MM.1S (cell line): ENCODE measurements at regions not wholly inside any gene's neighbourhood (a gene's known extent, or its start where the extent isn't known, plus 50 kb on each side); places are given as distances from the start of the nearest gene placed in this dataset.
"Not testable (repeated sequence)": the region's sequence is repeated elsewhere in the genome, so short reads cannot be mapped to it uniquely, and the experiment has no call there.

ENCODE experiments used
- DNase-seq: peaks from one replicate; pipeline ENCODE4 v3.0.0-alpha.2; 2015
- H2AFZ ChIP-seq: fragments of 300-600 bp; sonication (generic); 2 replicates; pipeline ENCODE4 v1.6.0; 2016; ENCODE audit warnings: antibody characterized with exemption, low read length
- H3F3A ChIP-seq: fragments of 300-600 bp; sonication (generic); 2 replicates; pipeline ENCODE4 v1.6.1; 2016; ENCODE audit warnings: mild to moderate bottlenecking, antibody characterized with exemption, low read length, moderate library complexity, mixed read lengths; ENCODE audit not compliant: insufficient read depth
- H3K27ac ChIP-seq: fragments of 300-600 bp; sonication (generic); 2 replicates; pipeline ENCODE4 v1.5.1; 2016; ENCODE audit warnings: mild to moderate bottlenecking, low read length
- H3K27me3 ChIP-seq: fragments of 300-600 bp; sonication (generic); replicated peaks from 2 replicates; pipeline ENCODE4 v1.6.0; 2016; ENCODE audit warnings: low read length; ENCODE audit not compliant: insufficient read depth
- H3K36me3 ChIP-seq: fragments of 300-600 bp; sonication (generic); replicated peaks from 2 replicates; pipeline ENCODE4 v1.6.1; 2016; ENCODE audit warnings: mild to moderate bottlenecking, low read length, mixed read lengths; ENCODE audit not compliant: insufficient read depth
- H3K4me1 ChIP-seq: fragments of 300-600 bp; sonication (generic); 2 replicates; pipeline ENCODE4 v1.6.1; 2016; ENCODE audit warnings: low read length, mixed read lengths
- H3K4me2 ChIP-seq: fragments of 300-600 bp; sonication (generic); 2 replicates; pipeline ENCODE4 v1.6.0; 2016; ENCODE audit warnings: low read depth, low read length
- H3K4me3 ChIP-seq: fragments of 300-600 bp; sonication (generic); 2 replicates; pipeline ENCODE4 v1.5.1; 2016; ENCODE audit warnings: low read length, mixed read lengths
- H3K79me2 ChIP-seq: fragments of 300-600 bp; sonication (generic); 2 replicates; pipeline ENCODE4 v1.6.1; 2016; ENCODE audit warnings: mixed run types, low read length, mixed read lengths
- H3K9ac ChIP-seq: fragments of 300-600 bp; sonication (generic); 2 replicates; pipeline ENCODE4 v1.6.1; 2016; ENCODE audit warnings: low read length, mixed read lengths
- H3K9me2 ChIP-seq: fragments of 300-600 bp; sonication (generic); replicated peaks from 2 replicates; pipeline ENCODE4 v1.6.1; 2016; ENCODE audit warnings: mild to moderate bottlenecking, low read length, mixed read lengths; ENCODE audit not compliant: insufficient read depth
- H3K9me3 ChIP-seq: fragments of 300-600 bp; sonication (generic); replicated peaks from 2 replicates; pipeline ENCODE4 v1.6.1; 2016; ENCODE audit warnings: mild to moderate bottlenecking, low read length, mixed read lengths; ENCODE audit not compliant: insufficient read depth
- H4K20me1 ChIP-seq: fragments of 300-600 bp; sonication (generic); 2 replicates; pipeline ENCODE4 v1.6.1; 2016; ENCODE audit warnings: mild to moderate bottlenecking, low read length, moderate library complexity, mixed read lengths; ENCODE audit not compliant: insufficient read depth
- CTCF ChIP-seq: fragments of 300-600 bp; sonication (generic); IDR thresholded peaks from 2 replicates; pipeline ENCODE4 v1.5.1; 2016; ENCODE audit warnings: antibody characterized with exemption, low read length, mixed read lengths
- EZH2 ChIP-seq: fragments of 300-600 bp; sonication (generic); optimal IDR thresholded peaks from 2 replicates; pipeline ENCODE3; 2017; ENCODE audit warnings: low read depth, mild to moderate bottlenecking, antibody characterized with exemption, low read length, mixed read lengths
- EZH2phosphoT487 ChIP-seq: fragments of 300-600 bp; sonication (generic); IDR thresholded peaks from 2 replicates; pipeline ENCODE4 v1.6.1; 2018; ENCODE audit warnings: antibody characterized with exemption, low read length

GRCh38 chr20:22523128-22523498 lies 61.3 kb downstream of the FOXA2 start:
- Histone ChIP-seq H3K9ac (no peak overlapping the region), H3K4me2 (no peak overlapping the region), H3K27ac (no peak overlapping the region), H3K79me2 (no peaks in the 10 kb centered on the region), H3F3A (no peaks in the 10 kb centered on the region), H4K20me1 (no peaks in the 10 kb centered on the region), H3K4me1 (no peaks in the 10 kb centered on the region), H3K9me2 (no peaks in the 10 kb centered on the region), H3K4me3 (no peak overlapping the region), H3K9me3 (no peaks in the 10 kb centered on the region), H2AFZ (no peak overlapping the region), H3K27me3 (no peaks in the 10 kb centered on the region), H3K36me3 (no peaks in the 10 kb centered on the region)
- TF ChIP-seq EZH2: no peak
- no peak for TF ChIP-seq CTCF
- no peak for TF ChIP-seq EZH2phosphoT487
- no peak for DNase-seq

- Histone ChIP-seq H4K20me1 (no peaks in the 10 kb centered on the region), H3K9ac (no peak overlapping the region), H3K27me3 (no peaks in the 10 kb centered on the region), H3K4me2 (no peak overlapping the region), H2AFZ (no peak overlapping the region), H3K27ac (no peak overlapping the region), H3K9me3 (no peaks in the 10 kb centered on the region), H3F3A (no peaks in the 10 kb centered on the region), H3K9me2 (no peaks in the 10 kb centered on the region), H3K79me2 (no peaks in the 10 kb centered on the region), H3K4me3 (no peak overlapping the region), H3K36me3 (no peaks in the 10 kb centered on the region), H3K4me1 (no peaks in the 10 kb centered on the region)
- no peak for DNase-seq
- TF ChIP-seq EZH2: no peak
Observed at GRCh38 chr20:22522701-22523100, 61.7 kb downstream of the FOXA2 start.

DNA sequence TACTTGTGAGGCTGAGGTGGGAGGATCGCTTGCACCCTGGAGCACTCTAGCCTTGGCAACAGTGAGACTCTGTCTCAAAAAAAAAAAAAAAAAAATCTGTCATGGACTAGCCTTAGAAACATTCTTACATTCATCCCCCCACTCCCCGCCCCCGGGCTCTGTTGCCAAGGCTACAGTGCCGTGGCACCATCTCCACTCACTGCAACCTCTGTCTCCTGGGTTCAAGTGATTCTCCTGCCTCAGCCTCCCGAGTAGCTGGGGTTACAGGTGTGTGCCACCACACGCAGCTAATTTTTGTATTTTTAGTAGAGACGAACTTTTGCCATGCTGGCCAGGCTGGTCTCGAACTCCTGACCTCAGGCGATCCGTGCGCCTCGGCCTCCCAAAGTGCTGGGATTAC lies 62.4 kb downstream of the FOXA2 start:
- not testable (repeated sequence) for H2AFZ ChIP-seq, H4K20me1 ChIP-seq, H3K4me1 ChIP-seq, H3K9me3 ChIP-seq, H3K4me2 ChIP-seq, DNase-seq, H3K27ac ChIP-seq, H3K36me3 ChIP-seq, H3K27me3 ChIP-seq, H3F3A ChIP-seq, H3K4me3 ChIP-seq, H3K9ac ChIP-seq, H3K79me2 ChIP-seq, H3K9me2 ChIP-seq

- H3K27ac ChIP-seq: no peak overlapping the region
- no peaks in the 10 kb centered on the region for H3F3A ChIP-seq
- H3K79me2 ChIP-seq: no peaks in the 10 kb centered on the region
Observed at GRCh38 chr20:22520381-22520780, 64.0 kb downstream of the FOXA2 start.

More at GRCh38 chr20:22520381-22520780, 64.0 kb downstream of the FOXA2 start:
- Histone ChIP-seq H3K27me3 (no peaks in the 10 kb centered on the region), H3K9me3 (no peaks in the 10 kb centered on the region), H3K9me2 (no peaks in the 10 kb centered on the region), H4K20me1 (no peaks in the 10 kb centered on the region), H3K4me1 (no peaks in the 10 kb centered on the region), H3K4me2 (no peak overlapping the region), H3K36me3 (no peaks in the 10 kb centered on the region), H2AFZ (no peak overlapping the region), H3K9ac (no peak overlapping the region), H3K4me3 (no peak overlapping the region)
- no peak for DNase-seq
- TF ChIP-seq CTCF: no peak
- TF ChIP-seq EZH2phosphoT487: no peak
- no peak for TF ChIP-seq EZH2
